Stimulated activated CD4-positive, alpha-beta T cell treated with anti-CD3 and anti-CD28 coated beads, Interleukin-2, amount 100 ng/mL, for 48 hours (primary cell): ENCODE measurements at regions not wholly inside any gene's neighbourhood (a gene's known extent, or its start where the extent isn't known, plus 50 kb on each side); places are given as distances from the start of the nearest gene placed in this dataset.

Experiments
- DNase-seq, 2 donors: peaks; one replicate each; pipeline ENCODE4 v3.0.0-alpha.2; 2020

GRCh38 chr13:22135446-22135845 lies 464.6 kb downstream of the FGF9 start:
- no peak for DNase-seq

- no peak for DNase-seq
Measured at GRCh38 chr13:22137361-22138050, 466.6 kb downstream of the FGF9 start.

- no peak for DNase-seq
Measured at GRCh38 chr13:22138947-22139346, 468.1 kb downstream of the FGF9 start.

GRCh38 chr13:22141716-22142115 lies 470.8 kb downstream of the FGF9 start:
- no peak for DNase-seq

GRCh38 chr13:22143671-22144070 lies 472.8 kb downstream of the FGF9 start:
- DNase-seq, result no peak

GRCh38 chr13:22144806-22145205 lies 473.9 kb downstream of the FGF9 start:
- no peak for DNase-seq

GRCh38 chr13:22148187-22148586 lies 477.3 kb downstream of the FGF9 start:
- no peak for DNase-seq

GRCh38 chr13:22152751-22153150 lies 481.9 kb downstream of the FGF9 start:
- no peak for DNase-seq

- DNase-seq, result no peak
Measured at GRCh38 chr13:22154041-22154440, 483.2 kb downstream of the FGF9 start.

- no peak for DNase-seq
Measured at GRCh38 chr13:22161871-22162270, 491.0 kb downstream of the FGF9 start.

- DNase-seq, result no peak
Measured at GRCh38 chr13:22162889-22163288, 492.0 kb downstream of the FGF9 start.

GRCh38 chr13:22168437-22169190 lies 497.7 kb downstream of the FGF9 start:
- no peak for DNase-seq

GRCh38 chr13:22169473-22169872 lies 498.6 kb downstream of the FGF9 start:
- DNase-seq, result no peak

- DNase-seq, result no peak
Measured at GRCh38 chr13:22173610-22174009, 502.7 kb downstream of the FGF9 start.

- DNase-seq, result no peak
Measured at GRCh38 chr13:22175241-22175640, 504.4 kb downstream of the FGF9 start.

- DNase-seq, result no peak
Measured at GRCh38 chr13:22175815-22176214, 504.9 kb downstream of the FGF9 start.

GRCh38 chr13:22176968-22177520 lies 506.2 kb downstream of the FGF9 start:
- DNase-seq, result no peak

GRCh38 chr13:22178878-22179277 lies 508.0 kb downstream of the FGF9 start:
- no peak for DNase-seq

- no peak for DNase-seq
Measured at GRCh38 chr13:22187329-22187728, 516.5 kb downstream of the FGF9 start.

- DNase-seq, result no peak
Measured at GRCh38 chr13:22189176-22190048, 518.5 kb downstream of the FGF9 start.

GRCh38 chr13:22193070-22193469 lies 522.2 kb downstream of the FGF9 start:
- DNase-seq, result no peak

- no peak for DNase-seq
Measured at GRCh38 chr13:22194106-22194805, 523.4 kb downstream of the FGF9 start.

- no peak for DNase-seq
Measured at GRCh38 chr13:22195726-22196125, 524.9 kb downstream of the FGF9 start.
